SKM-1 (cell line): ENCODE measurements at regions not wholly inside any gene's neighbourhood (a gene's known extent, or its start where the extent isn't known, plus 50 kb on each side); places are given as distances from the start of the nearest gene placed in this dataset.

Source experiments
- DNase-seq: peaks from one replicate; lab custom pipeline; 2025; ENCODE audit not compliant: unreplicated experiment; lab: John Stamatoyannopoulos, UW

DNA sequence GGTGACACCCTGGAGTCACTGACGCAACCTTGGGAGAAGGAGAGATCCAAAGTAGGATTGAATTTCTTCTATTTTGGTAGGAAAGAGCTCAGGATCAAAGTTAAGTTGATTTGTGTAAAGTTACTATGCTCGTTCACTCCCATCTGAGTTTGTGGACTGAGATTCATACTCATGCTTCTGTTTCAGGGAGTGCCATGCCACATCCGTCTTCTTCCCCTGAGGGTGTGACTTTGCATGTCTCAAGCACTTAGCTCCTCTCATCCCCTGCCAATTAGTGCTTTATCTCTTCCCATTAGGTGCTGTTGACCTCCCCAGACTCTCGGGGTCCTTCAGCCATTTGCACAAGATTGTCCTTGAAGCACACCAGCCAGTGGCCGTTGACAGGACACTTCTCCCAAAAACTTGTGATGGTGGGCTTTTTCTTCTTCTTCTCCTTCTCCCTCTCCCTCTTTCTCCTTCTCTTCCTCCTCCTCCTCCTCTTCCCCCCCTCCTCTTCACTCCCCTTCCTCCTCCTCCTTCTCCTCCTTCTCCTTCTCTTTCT, 232.2 kb upstream of the KLF4 start:
- no peak for DNase-seq

DNA sequence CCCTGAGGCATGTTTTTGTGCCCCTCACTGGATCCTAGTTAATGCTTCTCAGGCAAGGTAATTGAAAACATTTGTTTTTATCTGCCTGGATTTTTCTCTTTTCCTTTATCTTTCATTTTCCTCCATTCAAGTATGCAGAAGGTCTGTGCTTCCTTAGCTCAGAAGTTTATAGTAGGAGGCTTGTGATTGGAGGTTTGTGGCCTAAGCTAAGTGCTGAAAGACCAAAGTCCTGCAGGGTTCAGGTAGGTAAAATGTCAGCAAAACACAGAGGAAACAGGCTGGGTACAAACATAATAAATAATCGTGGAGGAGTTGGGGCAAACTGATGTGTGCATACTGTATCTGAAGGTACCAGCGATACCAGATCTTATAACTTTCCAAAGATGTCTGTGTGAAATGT, 230.9 kb upstream of the KLF4 start:
- DNase-seq, result no peak

DNA sequence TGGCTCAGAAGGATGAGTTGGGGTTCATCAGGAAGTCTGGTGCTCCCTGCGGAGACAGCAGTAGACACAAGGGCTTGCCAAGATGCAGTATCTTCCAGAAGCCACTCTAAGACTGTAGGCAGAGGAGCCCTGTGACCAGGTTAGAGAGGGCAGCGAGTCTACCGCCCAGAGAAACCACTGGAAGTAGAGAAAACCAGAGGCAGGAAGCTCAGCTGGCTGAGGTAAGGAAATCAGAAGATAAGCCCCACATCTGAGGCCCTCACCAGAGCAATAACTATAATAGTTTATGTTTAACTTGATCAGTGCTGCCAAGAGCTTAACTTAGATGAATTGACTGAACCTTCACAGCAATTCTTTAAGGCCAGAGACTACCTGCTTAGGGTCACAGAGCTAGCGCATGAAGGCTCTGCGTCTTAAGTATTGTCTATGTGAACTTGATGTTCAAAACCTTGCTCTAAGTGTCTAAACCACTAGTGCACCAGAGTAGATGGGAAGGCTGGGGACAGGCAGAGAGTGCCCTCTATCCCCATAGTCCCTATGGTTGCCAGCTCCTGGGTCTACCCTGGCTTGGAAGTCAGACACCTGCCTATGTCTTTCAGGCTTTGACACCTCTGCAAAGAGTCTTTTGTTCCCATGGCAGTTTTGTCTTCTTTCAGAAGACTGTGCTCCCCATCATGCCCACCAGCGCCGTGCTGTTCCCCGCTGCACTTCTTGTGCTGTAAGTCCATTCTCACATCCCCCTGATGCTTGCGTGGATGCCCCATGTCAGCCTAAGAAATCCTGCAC, 228.2 kb upstream of the KLF4 start:
- DNase-seq, result no peak

DNA sequence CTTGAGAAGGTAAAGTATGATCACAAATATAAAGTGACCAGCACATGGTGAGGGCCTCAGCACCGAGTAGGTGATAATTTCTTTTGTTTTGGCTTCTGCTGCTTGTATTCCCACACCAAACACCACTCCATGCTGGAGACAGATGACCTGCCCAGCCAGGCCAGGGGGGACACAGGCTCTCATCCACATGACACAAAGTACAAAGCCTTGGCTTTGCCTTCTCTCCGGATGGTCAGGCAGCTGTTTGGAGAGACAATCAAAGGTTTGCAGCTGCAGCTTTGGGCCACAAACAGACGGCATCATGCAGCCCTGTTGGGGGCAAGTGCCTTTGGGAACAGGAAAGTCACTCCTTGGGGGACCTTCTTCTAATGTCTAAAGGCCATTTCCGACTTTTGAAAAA, 226.2 kb upstream of the KLF4 start:
- no peak for DNase-seq

DNA sequence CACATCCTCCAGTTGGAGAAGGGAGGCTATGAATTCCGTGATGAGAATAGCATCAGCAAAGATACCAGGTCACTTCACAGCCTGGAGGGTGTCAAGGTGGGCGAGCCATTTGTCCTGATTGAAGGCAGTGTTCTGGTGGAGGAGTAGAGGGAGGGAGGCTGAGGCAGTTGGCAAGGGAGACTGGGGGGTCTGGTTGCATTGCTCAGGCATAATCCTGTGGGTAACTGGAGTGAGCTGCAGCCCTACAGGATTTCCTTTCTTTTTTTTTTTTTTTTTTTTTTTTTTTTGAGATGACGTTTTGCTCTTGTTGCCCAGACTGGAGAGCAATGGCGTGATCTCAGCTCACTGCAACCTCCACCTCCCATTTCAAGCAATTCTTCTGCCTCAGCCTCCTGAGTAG, 223.9 kb upstream of the KLF4 start:
- no peak for DNase-seq

DNA sequence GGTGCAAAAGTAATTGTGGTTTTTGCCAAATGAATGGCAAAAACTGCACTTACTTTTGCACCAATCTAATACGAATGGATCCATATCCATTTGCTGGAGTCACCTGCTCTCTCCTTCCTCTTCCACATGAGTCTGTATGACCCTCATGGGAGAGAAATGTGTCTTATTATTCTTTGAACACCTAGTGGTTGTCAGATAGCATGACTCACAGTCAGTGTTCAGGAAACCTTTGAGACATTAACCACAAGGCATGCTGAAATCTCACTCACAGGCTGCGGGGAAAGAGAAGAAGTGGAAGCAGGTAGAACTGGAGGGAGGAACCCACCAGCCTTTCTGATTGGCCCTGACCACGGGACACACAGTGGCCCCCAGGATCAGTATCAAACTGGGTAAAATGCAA, 222.8 kb upstream of the KLF4 start:
- peak; percentile 16 for DNase-seq

DNA sequence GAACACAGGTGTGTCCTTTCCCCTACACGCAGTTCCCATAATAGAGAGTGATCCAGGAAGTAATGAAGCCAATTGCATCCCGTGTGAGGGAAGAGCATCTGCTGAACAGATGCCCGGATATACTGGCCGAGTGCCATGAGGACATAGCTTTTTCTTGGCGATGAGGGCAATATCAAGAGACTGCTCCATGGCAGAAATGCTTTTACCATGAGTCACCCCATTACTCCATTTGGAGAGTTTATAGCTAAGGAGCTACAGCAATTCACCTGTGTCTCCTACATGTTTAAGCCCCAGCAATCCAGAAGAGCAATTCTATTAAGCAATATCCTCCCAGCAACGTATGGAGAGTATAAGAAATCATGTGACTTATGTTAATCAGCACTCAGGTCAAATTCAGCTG, 222.0 kb upstream of the KLF4 start:
- no peak for DNase-seq

DNA sequence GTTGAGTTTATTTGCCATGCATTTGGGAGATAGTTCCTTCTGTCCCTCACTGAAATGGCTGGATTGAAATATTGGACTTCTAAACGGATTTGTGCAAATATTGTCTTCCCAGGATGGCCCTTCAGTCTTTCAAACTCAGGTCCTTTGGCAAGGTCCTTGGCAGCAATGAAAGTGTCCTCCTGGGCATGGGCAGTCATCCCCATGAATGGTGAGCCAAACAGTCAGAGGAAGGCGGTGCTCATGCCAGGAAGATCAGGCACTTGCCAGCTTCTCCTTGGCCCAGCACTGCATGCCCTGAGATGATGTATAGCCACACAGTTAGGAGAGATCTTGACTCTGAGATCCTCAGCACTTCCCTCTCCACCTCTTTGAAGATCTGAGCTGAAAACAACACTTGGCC, 221.4 kb upstream of the KLF4 start:
- DNase-seq, result no peak

DNA sequence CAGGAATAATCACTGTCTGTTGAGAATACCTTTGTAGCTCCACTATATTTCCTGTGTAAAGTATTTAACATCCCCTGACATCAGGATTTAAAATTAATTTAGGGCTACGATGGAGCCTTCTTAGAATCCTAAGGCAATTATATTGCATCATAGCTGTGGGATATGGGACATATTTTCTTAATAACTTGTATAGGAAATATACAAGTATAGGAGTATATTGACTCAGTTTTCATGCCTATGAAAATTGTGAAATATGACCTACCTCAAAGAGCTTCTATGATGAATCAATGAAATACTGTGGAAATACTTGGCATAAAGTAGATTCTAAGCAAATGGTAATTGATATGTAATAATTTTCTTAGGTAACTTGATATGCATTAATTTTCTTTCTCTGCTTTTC, 221.0 kb upstream of the KLF4 start:
- DNase-seq, result no peak

DNA sequence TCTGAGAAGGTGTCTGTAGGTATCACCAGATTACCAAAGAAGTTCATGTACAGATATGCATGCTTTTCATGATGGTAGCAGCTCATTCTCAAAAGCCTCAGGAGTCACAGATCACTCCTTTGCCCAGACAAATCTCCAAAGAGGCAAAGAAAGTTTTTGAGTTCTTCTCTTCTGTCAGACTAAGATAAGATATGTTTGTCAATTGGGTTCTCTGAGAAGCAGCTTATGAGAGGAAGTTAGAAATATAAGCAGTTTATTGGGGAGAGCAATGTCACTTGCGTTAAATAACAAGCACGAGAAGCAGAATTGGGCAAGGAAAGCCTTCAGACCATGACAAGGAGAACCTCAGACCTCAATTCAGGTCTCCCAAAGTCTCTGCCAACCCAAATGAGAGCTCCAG, 219.2 kb upstream of the KLF4 start:
- no peak for DNase-seq

DNA sequence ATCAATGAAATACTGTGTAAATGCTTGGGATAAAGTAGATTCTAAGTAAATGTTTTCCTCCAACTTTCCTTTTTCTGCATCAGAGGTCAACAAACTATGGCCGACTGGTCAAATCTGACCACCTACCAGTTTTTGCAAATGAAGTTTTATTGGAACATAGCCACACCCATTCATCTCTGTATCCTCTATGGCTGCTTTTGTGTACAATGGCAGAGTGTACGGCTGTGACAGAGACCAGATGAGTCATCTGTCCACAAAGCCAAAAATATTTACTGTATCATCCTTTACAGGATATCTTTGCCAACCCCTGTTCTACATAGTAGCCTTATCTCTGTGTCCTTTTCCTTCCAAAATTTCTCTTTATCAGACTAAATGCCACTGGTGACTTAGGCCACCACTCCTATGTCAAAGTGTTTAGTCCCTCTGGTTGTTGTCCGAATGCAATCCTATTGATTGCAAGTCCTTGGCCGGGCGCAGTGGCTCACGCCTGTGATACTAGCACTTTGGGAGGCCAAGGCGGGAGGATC, 218.4 kb upstream of the KLF4 start:
- no peak for DNase-seq

DNA sequence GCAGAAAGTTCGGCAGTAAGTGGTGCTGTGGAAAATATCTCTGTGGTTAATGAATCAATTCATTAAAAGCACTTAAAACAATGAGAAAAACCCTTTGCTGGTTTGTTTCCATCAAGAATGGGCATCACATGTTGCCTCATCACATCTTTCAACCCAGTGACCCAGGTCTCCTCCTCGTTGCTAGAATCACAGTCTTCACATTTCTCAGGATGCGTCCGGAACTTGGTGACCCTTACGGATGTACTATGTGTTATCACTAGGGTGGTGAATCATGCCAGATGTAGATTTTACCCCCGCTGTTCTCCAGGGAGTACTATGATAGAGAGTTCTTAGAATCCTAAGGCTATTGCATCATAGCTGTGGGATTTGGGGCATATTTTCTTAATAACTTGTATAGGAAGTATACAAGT, 217.9 kb upstream of the KLF4 start:
- DNase-seq, result no peak

DNA sequence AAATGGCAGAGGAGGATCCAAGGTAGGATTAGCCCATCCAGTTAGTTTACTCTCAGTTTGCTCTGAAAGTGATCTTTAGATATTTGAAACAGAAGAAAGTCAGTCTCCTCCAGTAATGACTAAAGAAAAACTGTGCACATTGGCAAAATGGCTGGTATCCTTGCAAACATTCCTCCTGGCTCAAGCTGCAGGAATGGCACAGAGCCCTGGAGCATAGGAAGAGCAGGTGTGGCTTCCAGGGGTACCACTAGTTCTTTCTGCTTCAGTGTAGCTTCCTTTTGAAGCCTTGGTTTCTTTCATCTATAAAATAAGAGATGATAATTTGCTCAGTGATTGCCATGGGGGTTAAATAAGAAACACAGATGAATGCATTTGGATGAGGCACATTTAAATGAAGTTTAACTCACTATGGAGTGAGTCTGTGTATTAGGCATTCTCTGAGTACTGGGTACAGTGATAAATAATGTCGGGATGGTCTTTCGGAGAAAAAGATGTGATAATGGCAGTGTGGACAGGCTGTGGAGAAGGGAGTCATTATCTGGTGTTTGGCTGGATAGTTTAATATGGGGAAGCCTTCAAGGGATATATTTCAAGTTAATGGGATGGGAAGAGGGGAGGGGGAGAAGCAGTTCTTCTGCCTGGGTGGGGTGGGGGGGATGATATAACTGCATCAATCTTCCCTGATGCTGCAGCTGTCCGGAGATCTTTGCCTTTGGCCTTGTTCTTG, 217.3 kb upstream of the KLF4 start:
- DNase-seq, result no peak

DNA sequence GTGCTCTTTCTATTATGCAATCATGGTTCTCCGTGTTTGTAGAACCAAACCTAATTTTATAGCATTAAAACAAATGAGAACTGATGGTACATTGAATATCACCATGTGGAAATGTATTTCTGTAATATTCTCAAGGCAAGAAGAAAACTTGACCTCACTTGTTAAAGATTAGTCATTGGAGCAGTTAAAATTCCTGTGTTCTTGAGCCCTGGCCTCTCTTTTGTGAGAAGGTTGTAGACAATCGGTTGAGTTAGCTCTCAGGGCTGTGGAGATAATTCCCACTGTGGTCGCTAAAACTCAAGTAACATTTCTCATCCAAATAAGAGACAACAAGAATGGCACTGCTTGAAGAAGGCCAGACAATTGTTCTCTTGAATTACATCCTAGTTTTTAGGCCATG, 216.0 kb upstream of the KLF4 start:
- no peak for DNase-seq

DNA sequence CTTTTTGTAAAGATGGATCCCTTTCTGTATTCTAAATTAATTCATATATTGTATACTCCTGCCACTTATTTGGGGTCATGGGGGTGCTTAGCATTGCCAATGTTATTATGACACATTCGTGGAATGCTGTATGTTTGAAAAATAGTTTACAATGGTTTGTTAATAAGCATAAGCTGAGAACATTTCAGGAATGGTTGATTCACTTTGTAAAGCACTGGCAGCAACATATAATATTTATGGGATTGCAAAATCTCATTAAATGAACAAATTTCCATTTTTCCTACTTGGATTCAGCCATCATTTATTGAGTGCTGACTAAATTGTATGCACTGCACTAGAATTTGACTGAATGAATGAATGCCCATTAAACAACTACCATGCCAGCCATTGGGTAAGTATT, 215.2 kb upstream of the KLF4 start:
- no peak for DNase-seq

DNA sequence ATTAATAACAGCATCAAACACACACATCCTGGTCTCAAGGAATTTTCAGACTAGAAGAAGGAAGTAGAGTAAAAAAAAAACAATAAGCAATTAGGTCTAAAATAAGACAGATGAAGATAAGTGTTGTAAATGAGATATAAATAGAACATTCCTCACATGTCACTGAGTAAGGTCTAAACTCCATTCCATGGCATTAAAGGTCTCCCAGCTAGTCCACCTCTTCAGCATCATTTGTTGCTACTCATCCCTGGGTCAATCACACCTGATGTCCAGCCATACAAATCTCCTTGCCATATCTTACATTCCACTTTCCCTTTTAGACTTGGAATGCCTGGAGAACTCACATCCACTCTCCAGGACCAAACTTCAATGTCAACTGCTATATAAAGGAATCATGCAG, 214.1 kb upstream of the KLF4 start:
- DNase-seq, result no peak

DNA sequence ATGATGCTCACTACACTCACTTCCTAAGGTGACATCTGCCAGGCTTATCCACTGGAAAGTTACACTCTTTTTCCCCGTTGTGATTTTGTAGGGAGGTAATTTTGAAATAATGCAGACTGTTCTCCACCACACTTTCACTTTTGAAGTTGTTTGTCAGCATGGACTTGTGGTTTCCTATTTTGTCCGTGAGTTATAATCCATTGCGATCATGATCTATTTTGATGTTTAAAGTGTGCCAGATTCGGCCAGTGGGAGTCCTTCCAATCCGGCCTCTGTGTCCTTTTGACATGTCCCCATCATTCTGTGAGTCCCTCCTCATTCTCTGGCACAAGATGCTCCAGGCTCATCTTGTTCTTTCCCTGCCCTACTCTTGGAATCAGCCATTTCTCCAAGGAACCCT, 211.3 kb upstream of the KLF4 start:
- DNase-seq, result no peak

DNA sequence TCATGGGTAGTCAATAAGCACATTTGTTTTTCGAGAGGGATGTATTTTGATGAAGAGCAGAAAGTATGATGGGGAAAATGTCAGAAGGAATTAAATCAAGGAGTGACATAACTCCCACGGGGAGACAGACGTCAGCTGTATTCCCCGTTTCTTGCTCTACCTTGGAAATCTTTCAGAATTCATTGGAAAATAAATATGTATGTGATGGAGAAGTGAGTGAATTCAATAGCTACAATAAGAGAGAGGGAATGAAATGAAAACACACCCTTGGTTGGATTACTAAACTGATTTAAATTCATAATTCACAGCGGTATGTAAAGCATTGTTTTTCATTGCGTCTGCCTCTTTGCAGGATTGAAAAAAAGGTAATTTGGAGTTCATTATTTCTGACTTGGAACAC, 209.7 kb upstream of the KLF4 start:
- no peak for DNase-seq

DNA sequence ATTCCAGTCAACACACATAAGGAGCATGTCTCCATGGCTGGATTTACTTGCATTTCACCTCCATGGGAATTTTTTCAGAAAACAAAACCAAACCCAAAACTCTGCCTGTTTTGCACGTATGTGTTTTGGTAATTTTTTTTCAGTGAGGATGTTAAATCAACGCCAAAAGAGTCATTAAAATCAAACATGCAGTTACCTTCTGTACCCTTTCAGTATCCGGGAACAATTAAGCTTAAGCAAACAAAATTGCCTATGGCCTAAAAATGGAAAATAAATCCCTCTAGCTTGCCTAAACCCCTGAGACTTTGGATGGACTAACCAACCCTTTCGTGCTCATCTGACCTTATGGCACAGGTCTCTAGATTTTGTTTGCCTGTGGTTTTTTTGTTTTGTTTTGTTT, 209.2 kb upstream of the KLF4 start:
- no peak for DNase-seq

DNA sequence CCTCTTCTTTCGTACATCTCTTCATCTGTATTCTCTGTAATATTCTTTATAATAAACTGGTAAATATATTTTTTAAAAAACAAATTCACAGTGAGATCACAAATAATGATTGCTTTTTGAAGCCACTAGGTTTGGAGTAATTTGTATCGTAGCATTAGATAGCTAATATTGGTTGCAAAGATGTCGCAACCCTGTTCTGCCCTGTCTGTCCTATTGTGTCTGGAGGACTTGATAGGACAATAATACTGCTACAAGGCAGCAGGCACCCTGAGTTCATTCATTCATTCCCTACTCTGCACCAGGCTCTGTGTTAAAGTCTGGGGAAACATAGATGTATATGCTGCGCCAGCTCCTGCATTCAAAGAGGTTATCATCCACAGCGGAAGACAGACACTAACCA, 206.7 kb upstream of the KLF4 start:
- no peak for DNase-seq

DNA sequence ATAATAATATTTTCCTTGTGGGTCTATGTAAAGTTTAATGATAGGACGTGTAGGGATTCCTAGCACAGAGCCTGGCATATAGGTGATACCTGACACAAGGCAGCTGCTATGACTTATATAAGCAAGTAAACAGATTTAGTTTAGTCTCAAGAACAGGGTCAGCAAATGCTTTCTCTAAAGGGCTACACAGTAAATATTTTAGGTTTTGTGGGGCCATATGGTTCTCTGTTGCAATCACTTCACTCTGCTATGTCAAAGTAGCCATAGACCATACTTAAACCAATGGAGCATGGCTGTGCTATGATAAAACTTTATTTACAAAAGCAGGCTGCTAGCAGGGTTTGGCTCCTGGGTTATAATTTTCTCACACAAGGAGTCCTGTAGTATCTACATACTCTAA, 204.8 kb upstream of the KLF4 start:
- no peak for DNase-seq

DNA sequence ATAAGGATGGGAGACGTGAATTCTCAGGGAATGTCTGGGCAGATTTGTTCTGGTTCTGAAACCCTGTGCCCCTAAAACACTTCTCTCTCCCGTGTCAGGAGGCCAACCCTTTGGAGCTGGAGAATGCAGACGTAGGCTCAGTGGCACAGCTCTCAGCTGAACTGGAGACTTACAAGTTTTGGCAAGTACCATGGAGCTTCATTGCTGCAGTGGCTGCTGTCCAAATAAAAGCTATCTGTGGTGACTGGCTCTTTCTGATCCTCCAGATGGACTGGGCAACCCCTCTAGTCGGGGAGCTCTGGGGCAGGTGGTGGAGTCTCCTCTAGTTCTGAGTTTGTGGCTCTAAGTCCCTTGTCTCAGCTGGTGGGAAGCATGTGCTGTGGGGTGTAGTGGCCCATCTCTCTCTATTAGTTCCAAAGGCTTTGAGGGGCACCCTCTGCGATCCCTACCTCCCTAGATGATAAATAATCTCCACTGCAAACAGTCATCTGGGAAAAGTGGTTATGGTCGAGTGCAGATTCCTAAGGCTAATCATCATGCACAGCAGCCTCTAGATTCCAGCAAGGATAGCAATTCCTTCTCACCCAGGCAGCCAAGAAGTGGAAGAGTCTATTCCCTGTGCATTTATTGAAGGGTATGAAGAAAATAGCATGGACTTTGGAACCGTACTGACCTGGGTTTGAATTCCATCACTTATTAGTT, 204.2 kb upstream of the KLF4 start:
- no peak for DNase-seq
